Neural cell (in vitro differentiated cells): ENCODE measurements at regions not wholly inside any gene's neighbourhood (a gene's known extent, or its start where the extent isn't known, plus 50 kb on each side); places are given as distances from the start of the nearest gene placed in this dataset.

Experiments
- CTCF ChIP-seq: fragments of 450-650 bp; IDR thresholded peaks from 2 replicates; pipeline ENCODE4 v1.5.1; 2014; ENCODE audit warnings: antibody characterized with exemption, mild to moderate bottlenecking, moderate library complexity; ENCODE audit not compliant: poor library complexity, severe bottlenecking
- EP300 ChIP-seq: fragments of 450-650 bp; conservative IDR thresholded peaks from 2 replicates; pipeline ENCODE4 v1.6.1; 2014; ENCODE audit warnings: antibody characterized with exemption, mild to moderate bottlenecking, moderate library complexity; ENCODE audit not compliant: poor library complexity, severe bottlenecking

- no peak for TF ChIP-seq CTCF
- TF ChIP-seq EP300: no peak
Measured at GRCh38 chr3:31436830-31437229, 95.9 kb upstream of the STT3B start.
